H1 (cell line): ENCODE measurements at regions not wholly inside any gene's neighbourhood (a gene's known extent, or its start where the extent isn't known, plus 50 kb on each side); places are given as distances from the start of the nearest gene placed in this dataset.

ENCODE experiments used
- CTCF ChIA-PET: fragments of 300-600 bp; sonication (Branson Sonifier 250); formaldehyde crosslinking; loops from one replicate; lab custom pipeline; 2021; ENCODE audit not compliant: partially characterized antibody; lab: Charles Lee
- POLR2A ChIA-PET: fragments of 300-600 bp; sonication (Branson Sonifier 250); formaldehyde crosslinking; loops from one replicate; lab custom pipeline; 2021; ENCODE audit warnings: inconsistent platforms; ENCODE audit not compliant: partially characterized antibody; lab: Charles Lee
- DNase-seq, 2 experiments: peaks; one replicate each; pipeline versions ENCODE4 v3.0.0 to v3.0.0-alpha.2; 2010 to 2022; ENCODE audit warnings: low spot score in 2 of 2, low read depth in 1 of 2, mixed read lengths in 1 of 2
- FAIRE-seq: peaks from 2 replicates; lab custom pipeline; 2011; peaks lifted over from hg19 to GRCh38; lab: Jason Lieb, UNC
- H2AFZ ChIP-seq: 2 replicates; pipeline ENCODE4 v1.8.1; 2012; ENCODE audit warnings: low read length, inconsistent platforms
- H2AK5ac ChIP-seq: 2 replicates; pipeline ENCODE4 v1.6.1; 2013; ENCODE audit warnings: low read depth, low read length
- H2BK120ac ChIP-seq: replicated peaks from 2 replicates; pipeline ENCODE3; 2013; ENCODE audit warnings: low read depth, low read length, inconsistent platforms
- H2BK12ac ChIP-seq: 2 replicates; pipeline ENCODE4 v1.6.1; 2013; ENCODE audit warnings: low read depth, low read length
- H2BK15ac ChIP-seq: 2 replicates; pipeline ENCODE4 v1.6.1; 2013; ENCODE audit warnings: low read length
- H2BK20ac ChIP-seq: 2 replicates; pipeline ENCODE4 v1.6.1; 2013; ENCODE audit warnings: low read length
- H2BK5ac ChIP-seq: 2 replicates; pipeline ENCODE4 v1.6.1; 2013; ENCODE audit warnings: low read depth, low read length
- H3K14ac ChIP-seq: 2 replicates; pipeline ENCODE4 v1.6.1; 2013; ENCODE audit warnings: inconsistent platforms; ENCODE audit not compliant: insufficient read length
- H3K18ac ChIP-seq: 2 replicates; pipeline ENCODE4 v1.6.1; 2013; ENCODE audit warnings: low read length; ENCODE audit errors: extremely low read depth
- H3K23ac ChIP-seq: 2 replicates; pipeline ENCODE4 v1.6.1; 2013; ENCODE audit warnings: inconsistent platforms; ENCODE audit not compliant: insufficient read length
- H3K23me2 ChIP-seq: 2 replicates; pipeline ENCODE4 v1.6.1; 2013; ENCODE audit warnings: low read depth, low read length
- H3K27ac ChIP-seq: 2 replicates; pipeline ENCODE4 v1.6.1; 2011; ENCODE audit warnings: low read depth, low read length, inconsistent platforms
- H3K27me3 ChIP-seq, 4 experiments: replicated peaks in 1 of 4; 1 replicate in 1 of 4; 2 replicates in 3 of 4; pipeline versions ENCODE4 v1.6.1 to v1.8.1; 2011 to 2013; ENCODE audit warnings: low read length in 3 of 4, mild to moderate bottlenecking in 3 of 4, inconsistent platforms in 2 of 4, mixed read lengths in 2 of 4, moderate library complexity in 1 of 4; ENCODE audit not compliant: control insufficient read depth in 3 of 4, insufficient read depth in 3 of 4; ENCODE audit errors: extremely low read depth in 1 of 4
- H3K36me3 ChIP-seq, 4 experiments: 2 replicates each; pipeline versions ENCODE4 v1.6.1 to v1.8.1; 2011 to 2013; ENCODE audit warnings: mild to moderate bottlenecking in 4 of 4, low read length in 3 of 4, moderate library complexity in 2 of 4, control low read depth in 1 of 4, inconsistent platforms in 1 of 4; ENCODE audit not compliant: insufficient read depth in 4 of 4, control insufficient read depth in 2 of 4
- H3K4ac ChIP-seq: replicated peaks from 2 replicates; pipeline ENCODE3; 2013; ENCODE audit warnings: low read length, low read depth, mixed read lengths, inconsistent platforms; ENCODE audit not compliant: insufficient read length
- H3K4me1 ChIP-seq, 4 experiments: replicated peaks in 1 of 4; 1 replicate in 1 of 4; 2 replicates in 3 of 4; pipeline versions ENCODE4 v1.6.1 to v1.8.1; 2011 to 2013; ENCODE audit warnings: low read length in 3 of 4, inconsistent platforms in 2 of 4, mixed read lengths in 1 of 4; ENCODE audit not compliant: insufficient read depth in 4 of 4, control insufficient read depth in 3 of 4
- H3K4me2 ChIP-seq, 2 experiments: 2 replicates each; pipeline versions ENCODE4 v1.6.1 to v1.8.1; 2011 to 2013; ENCODE audit warnings: low read depth in 2 of 2, low read length in 2 of 2, control low read depth in 1 of 2, inconsistent platforms in 1 of 2, mild to moderate bottlenecking in 1 of 2; ENCODE audit not compliant: insufficient read depth in 1 of 2
- H3K4me3 ChIP-seq, 4 experiments: fragments of 200-600, 300-600 bp in 1 of 4; sonication (generic), shearing (Covaris generic), sonication (Bioruptor Twin) in 1 of 4; 2 replicates each; pipeline versions ENCODE4 v1.5.1 to v1.8.1; 2011 to 2016; ENCODE audit warnings: low read length in 4 of 4, low read depth in 3 of 4, control low read depth in 2 of 4, inconsistent platforms in 2 of 4, mild to moderate bottlenecking in 2 of 4, mixed read lengths in 1 of 4, moderate library complexity in 1 of 4; ENCODE audit not compliant: insufficient read depth in 2 of 4; ENCODE audit errors: extremely low read depth in 1 of 4
- H3K56ac ChIP-seq: replicated peaks from 2 replicates; pipeline ENCODE3; 2013; ENCODE audit warnings: low read depth, mild to moderate bottlenecking, mixed read lengths, low read length, inconsistent platforms; ENCODE audit not compliant: insufficient read length
- H3K79me1 ChIP-seq: 2 replicates; pipeline ENCODE4 v1.6.1; 2013; ENCODE audit warnings: low read depth, low read length, control low read depth
- H3K79me2 ChIP-seq, 2 experiments: 2 replicates each; pipeline versions ENCODE4 v1.6.1 to v1.8.1; 2012 to 2013; ENCODE audit warnings: low read length in 2 of 2, mild to moderate bottlenecking in 2 of 2, inconsistent platforms in 1 of 2; ENCODE audit not compliant: insufficient read depth in 2 of 2, control insufficient read depth in 1 of 2
- H3K9ac ChIP-seq, 4 experiments: replicated peaks in 1 of 4; 1 replicate in 1 of 4; 2 replicates in 3 of 4; pipeline versions ENCODE4 v1.6.1 to v1.8.1; 2011 to 2013; ENCODE audit warnings: low read depth in 3 of 4, low read length in 3 of 4, control low read depth in 2 of 4, mild to moderate bottlenecking in 2 of 4, moderate library complexity in 2 of 4, inconsistent platforms in 1 of 4; ENCODE audit errors: extremely low read depth in 1 of 4
- H3K9me3 ChIP-seq, 2 experiments: 2 replicates each; pipeline versions ENCODE4 v1.6.1 to v1.8.1; 2012 to 2013; ENCODE audit warnings: mild to moderate bottlenecking in 2 of 2, moderate library complexity in 2 of 2, control low read depth in 1 of 2, inconsistent platforms in 1 of 2, low read depth in 1 of 2, low read length in 1 of 2, mixed read lengths in 1 of 2; ENCODE audit not compliant: insufficient read depth in 2 of 2
- H4K20me1 ChIP-seq, 2 experiments: replicated peaks in 1 of 2; 2 replicates each; pipeline versions ENCODE3 to v1.8.1; 2011 to 2013; ENCODE audit warnings: inconsistent platforms in 2 of 2, low read length in 2 of 2, mild to moderate bottlenecking in 1 of 2; ENCODE audit not compliant: insufficient read depth in 2 of 2, control insufficient read depth in 1 of 2
- H4K5ac ChIP-seq: 2 replicates; pipeline ENCODE4 v1.6.1; 2013; ENCODE audit warnings: low read length, low read depth, mixed read lengths, inconsistent platforms; ENCODE audit not compliant: insufficient read length
- H4K8ac ChIP-seq: 2 replicates; pipeline ENCODE4 v1.8.0; 2013; ENCODE audit warnings: mild to moderate bottlenecking, moderate library complexity, low read length, inconsistent platforms; ENCODE audit not compliant: insufficient read depth; ENCODE audit errors: extremely low read depth
- H4K91ac ChIP-seq: replicated peaks from 2 replicates; pipeline ENCODE3; 2013; ENCODE audit warnings: low read length, mixed read lengths, inconsistent platforms; ENCODE audit not compliant: insufficient read length
- CEBPB ChIP-seq: IDR thresholded peaks from 2 replicates; pipeline ENCODE4 v1.6.1; 2012; ENCODE audit warnings: low read depth, low read length
- GTF2F1 ChIP-seq: IDR thresholded peaks from 2 replicates; pipeline ENCODE4 v1.6.1; 2012; ENCODE audit warnings: low read depth, low read length, improper control_type of control experiment, borderline replicate concordance
- KDM4A ChIP-seq: IDR thresholded peaks from one replicate; pipeline ENCODE4 v1.7.1; 2012; ENCODE audit warnings: low read depth, mild to moderate bottlenecking, moderate library complexity, low read length, inconsistent platforms; ENCODE audit not compliant: severe bottlenecking
- NRF1 ChIP-seq: IDR thresholded peaks from 2 replicates; pipeline ENCODE4 v1.6.1; 2011; ENCODE audit warnings: mild to moderate bottlenecking, low read depth, low read length, improper control_type of control experiment
- PHF8 ChIP-seq: fragments of 200-600 bp; sonication (generic); conservative IDR thresholded peaks from 2 replicates; pipeline ENCODE4 v1.7.1; 2012; ENCODE audit warnings: low read depth, mild to moderate bottlenecking, inconsistent platforms, low read length, moderate library complexity
- POLR2AphosphoS5 ChIP-seq: IDR thresholded peaks from 2 replicates; pipeline ENCODE4 v1.6.1; 2011; ENCODE audit warnings: low read depth, low read length
- RAD21 ChIP-seq, 2 experiments: IDR thresholded peaks in 1 of 2; conservative IDR thresholded peaks in 1 of 2; 2 replicates each; pipeline ENCODE4 v1.6.1; 2011; ENCODE audit warnings: low read depth in 2 of 2, low read length in 2 of 2, improper control_type of control experiment in 1 of 2, inconsistent platforms in 1 of 2, mild to moderate bottlenecking in 1 of 2, moderate library complexity in 1 of 2
- RFX5 ChIP-seq: IDR thresholded peaks from 2 replicates; pipeline ENCODE4 v1.6.1; 2011; ENCODE audit warnings: low read depth, low read length, improper control_type of control experiment, borderline replicate concordance
- RXRA ChIP-seq: IDR thresholded peaks from 2 replicates; pipeline ENCODE4 v1.6.1; 2011; ENCODE audit warnings: low read depth, mild to moderate bottlenecking, low read length, moderate library complexity; ENCODE audit not compliant: insufficient read depth
- SIN3A ChIP-seq, 2 experiments: IDR thresholded peaks in 1 of 2; conservative IDR thresholded peaks in 1 of 2; 2 replicates each; pipeline ENCODE4 v1.6.1; 2011 to 2012; ENCODE audit warnings: low read length in 2 of 2, improper control_type of control experiment in 1 of 2, low read depth in 1 of 2, mild to moderate bottlenecking in 1 of 2
- SIRT6 ChIP-seq: IDR thresholded peaks from one replicate; pipeline ENCODE4 v1.7.1; 2012; ENCODE audit warnings: low read length, inconsistent platforms
- TBP ChIP-seq: IDR thresholded peaks from 2 replicates; pipeline ENCODE4 v1.6.1; 2011; ENCODE audit warnings: low read depth, low read length, improper control_type of control experiment
- TCF12 ChIP-seq: IDR thresholded peaks from 2 replicates; pipeline ENCODE4 v1.6.1; 2011; ENCODE audit warnings: low read depth, mild to moderate bottlenecking, low read length
- WGBS, 2 experiments: shearing (Covaris generic) in 1 of 2; methylation state at CpG; one replicate each; pipeline versions ENCODE4 v1.1.6 to v1.1.7; 2013 to 2015; ENCODE audit warnings: low lambda C conversion rate in 2 of 2, mixed read lengths in 2 of 2, inconsistent platforms in 1 of 2, low coverage in 1 of 2, missing lambda C conversion rate in 1 of 2; ENCODE audit not compliant: insufficient replicate concordance in 2 of 2, insufficient coverage in 1 of 2, insufficient read length in 1 of 2; ENCODE audit errors: extremely low coverage in 1 of 2, missing lambda C conversion rate in 1 of 2; 5-methylcytosine and 5-hydroxymethylcytosine counted together

- no peak for DNase-seq
- H4K20me1 ChIP-seq: no peaks in the 10 kb centered on the region
- H2BK5ac ChIP-seq: no peak overlapping the region
- no peaks in the 10 kb centered on the region for H3K79me2 ChIP-seq
- no peak overlapping the region for H2BK15ac ChIP-seq
- no peak overlapping the region for H3K14ac ChIP-seq
- H3K4me3 ChIP-seq: no peak overlapping the region
- H2AK5ac ChIP-seq: no peak overlapping the region
- no peak overlapping the region for H3K4ac ChIP-seq
- FAIRE-seq: no peak
- H3K56ac ChIP-seq: no peak overlapping the region
- H3K4me1 ChIP-seq: no peaks in the 10 kb centered on the region; a peak in 1 of 7 replicates
- no peaks in the 10 kb centered on the region for H3K9me3 ChIP-seq
- H3K9ac ChIP-seq: no peak overlapping the region
- H3K4me2 ChIP-seq: no peak overlapping the region
- H4K8ac ChIP-seq: no peak overlapping the region
- TF ChIP-seq NRF1 (no peak), SIRT6 (no peak), CEBPB (no peak), PHF8 (no peak), GTF2F1 (no peak), RFX5 (no peak), RXRA (no peak), TBP (no peak), SIN3A (conservative IDR thresholded peaks at IDR 0.05 in 1 of 2, IDR thresholded peaks at IDR 0.05 in 1 of 2; ENCODE audit: low read depth in 1 of 2, low read length in 2 of 2) (no peak), RAD21 (IDR thresholded peaks at IDR 0.05 in 1 of 2, conservative IDR thresholded peaks at IDR 0.05 in 1 of 2; ENCODE audit: low read depth in 2 of 2, low read length in 2 of 2) (no peak), KDM4A (no peak), TCF12 (no peak), POLR2AphosphoS5 (no peak)
- no peak overlapping the region for H3K18ac ChIP-seq
- ChIA-PET POLR2A (no interaction called here), CTCF (interaction anchor here (0.7 to 1.2 kb wide), 3 partner anchors 12 to 93 kb away, joined by 3 read pairs; no protein-coding TSS in a partner anchor)
- H4K5ac ChIP-seq: no peak overlapping the region
- H2AFZ ChIP-seq: no peak overlapping the region
- no peaks in the 10 kb centered on the region for H3K27me3 ChIP-seq
- no peaks in the 10 kb centered on the region for H3K23me2 ChIP-seq
- no peaks in the 10 kb centered on the region; the same call in 1 of the 2 replicates for H3K79me1 ChIP-seq
- no peak overlapping the region for H2BK20ac ChIP-seq
- 97% methylated on average over 7 of the region's 7 CpGs; no CpG with 5 or more reads in 1 of the 2 experiments for WGBS, 2 experiments
- H3K27ac ChIP-seq: no peak overlapping the region
- no peak overlapping the region for H3K23ac ChIP-seq
- H3K36me3 ChIP-seq: no peaks in the 10 kb centered on the region; a peak in 1 of 8 replicates
- no peak overlapping the region for H2BK120ac ChIP-seq
- no peak overlapping the region for H2BK12ac ChIP-seq
- no peak overlapping the region for H4K91ac ChIP-seq
Measured at GRCh38 chr4:123945301-123945700, 548.7 kb downstream of the SPRY1 start.
